IPS-NIHi11 (cell line): ENCODE measurements at regions not wholly inside any gene's neighbourhood (a gene's known extent, or its start where the extent isn't known, plus 50 kb on each side); places are given as distances from the start of the nearest gene placed in this dataset.
A peak's percentile ranks its signal among the peaks of the same experiment; 100 is the strongest.
"Not testable (repeated sequence)": the region's sequence is repeated elsewhere in the genome, so short reads cannot be mapped to it uniquely, and the experiment has no call there.

Experiments
- DNase-seq: peaks from one replicate; pipeline ENCODE4 v3.0.0; 2012; ENCODE audit warnings: mixed read lengths, low spot score

DNA sequence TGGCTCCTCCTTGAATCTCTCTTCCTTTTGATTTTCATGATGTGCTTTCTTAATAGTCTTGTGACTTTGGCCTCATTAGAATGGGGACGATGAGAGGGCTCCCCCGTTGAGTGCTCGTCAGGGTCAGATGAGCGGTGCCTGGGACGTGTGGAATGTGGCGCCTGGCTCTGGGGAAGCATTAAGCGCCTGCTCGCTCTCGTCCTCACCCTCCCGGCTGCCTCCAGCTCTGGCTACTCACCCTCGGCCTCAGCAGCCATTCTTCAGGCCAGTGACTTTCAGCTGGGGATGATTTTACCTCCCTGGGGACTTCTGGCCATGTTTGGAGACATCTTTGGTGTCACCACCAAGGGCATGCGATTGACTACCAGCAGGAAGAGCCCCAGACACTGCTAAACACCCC, 69.7 kb downstream of the RPS6KA4 start:
- DNase-seq: no peak

DNA sequence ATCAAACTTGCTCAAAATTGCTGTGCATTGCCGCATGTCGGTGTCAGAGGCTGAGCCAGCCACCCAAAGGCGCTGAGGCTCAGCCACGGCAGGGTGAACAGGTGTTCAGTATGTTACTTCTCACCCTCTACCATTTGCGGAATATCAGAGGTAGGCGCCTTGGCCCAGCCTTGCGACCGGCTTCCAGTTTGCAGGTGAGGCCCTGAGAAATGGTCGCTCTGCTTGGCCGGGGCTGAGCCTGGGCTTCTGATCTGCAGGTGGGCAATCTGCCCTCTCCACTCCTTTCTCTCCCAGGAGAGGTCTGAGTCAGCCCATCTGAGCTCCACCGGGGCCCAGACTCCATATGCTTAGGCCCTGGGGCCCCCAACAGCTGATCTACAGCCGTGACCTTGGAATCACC, 71.0 kb downstream of the RPS6KA4 start:
- DNase-seq: no peak

DNA sequence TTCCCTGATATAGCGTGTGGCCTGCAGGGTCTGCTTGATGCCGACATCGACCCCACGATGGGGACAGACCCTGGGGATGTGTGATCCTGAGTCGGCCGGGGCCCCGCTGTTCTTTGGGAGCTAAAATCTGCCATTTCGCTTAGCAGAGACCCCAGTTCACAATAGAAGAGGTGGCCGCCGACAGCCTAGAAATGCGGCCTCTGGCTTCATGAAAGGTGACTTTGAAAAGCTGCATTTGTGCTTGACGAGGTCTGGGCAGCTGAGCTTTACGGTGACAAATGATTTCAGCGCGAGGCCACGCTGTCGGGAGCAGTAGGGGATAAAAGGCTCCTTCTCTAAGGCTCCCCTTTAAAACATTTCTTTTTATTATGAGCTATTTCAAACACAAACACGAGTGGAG, 71.7 kb downstream of the RPS6KA4 start:
- DNase-seq: no peak

DNA sequence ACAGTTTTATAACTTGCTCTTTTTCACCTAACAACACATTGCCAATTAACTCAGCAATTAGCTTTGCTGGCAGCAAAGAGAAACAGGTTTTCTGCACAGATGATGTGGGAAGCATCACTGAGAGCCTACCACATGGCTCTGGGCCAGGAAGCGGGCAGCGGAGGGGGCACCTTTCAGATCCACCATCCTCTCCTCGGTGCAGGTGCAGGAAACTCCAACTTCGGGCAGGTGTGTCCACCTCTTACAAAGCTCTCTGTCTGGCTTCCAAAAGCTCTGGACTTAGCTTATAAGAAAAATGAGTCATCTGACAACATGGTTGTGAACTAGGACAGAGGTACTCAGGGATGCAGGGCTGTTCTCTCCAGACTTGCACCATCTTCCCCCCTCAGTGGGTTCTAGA, 77.0 kb downstream of the RPS6KA4 start:
- DNase-seq: no peak

DNA sequence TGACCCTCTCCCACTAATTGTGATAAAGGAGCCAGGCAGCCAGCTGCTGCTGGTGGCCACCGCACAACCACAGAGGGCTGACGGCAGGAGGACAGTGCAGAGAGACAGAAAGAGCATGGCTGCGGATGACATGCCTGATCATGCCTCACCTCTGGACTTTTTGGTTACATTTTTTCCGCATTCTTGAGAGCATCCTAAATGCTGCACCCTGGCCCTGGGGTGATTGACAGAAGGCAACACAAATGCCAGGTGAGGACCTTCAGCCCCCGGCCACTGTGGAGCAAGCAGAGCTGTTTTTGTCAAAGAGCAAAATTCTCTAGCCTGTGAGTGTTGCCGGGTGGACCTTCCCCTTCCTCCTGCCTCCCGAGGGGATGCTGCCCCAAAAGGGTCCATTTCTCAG, 78.5 kb downstream of the RPS6KA4 start:
- DNase-seq: no peak

DNA sequence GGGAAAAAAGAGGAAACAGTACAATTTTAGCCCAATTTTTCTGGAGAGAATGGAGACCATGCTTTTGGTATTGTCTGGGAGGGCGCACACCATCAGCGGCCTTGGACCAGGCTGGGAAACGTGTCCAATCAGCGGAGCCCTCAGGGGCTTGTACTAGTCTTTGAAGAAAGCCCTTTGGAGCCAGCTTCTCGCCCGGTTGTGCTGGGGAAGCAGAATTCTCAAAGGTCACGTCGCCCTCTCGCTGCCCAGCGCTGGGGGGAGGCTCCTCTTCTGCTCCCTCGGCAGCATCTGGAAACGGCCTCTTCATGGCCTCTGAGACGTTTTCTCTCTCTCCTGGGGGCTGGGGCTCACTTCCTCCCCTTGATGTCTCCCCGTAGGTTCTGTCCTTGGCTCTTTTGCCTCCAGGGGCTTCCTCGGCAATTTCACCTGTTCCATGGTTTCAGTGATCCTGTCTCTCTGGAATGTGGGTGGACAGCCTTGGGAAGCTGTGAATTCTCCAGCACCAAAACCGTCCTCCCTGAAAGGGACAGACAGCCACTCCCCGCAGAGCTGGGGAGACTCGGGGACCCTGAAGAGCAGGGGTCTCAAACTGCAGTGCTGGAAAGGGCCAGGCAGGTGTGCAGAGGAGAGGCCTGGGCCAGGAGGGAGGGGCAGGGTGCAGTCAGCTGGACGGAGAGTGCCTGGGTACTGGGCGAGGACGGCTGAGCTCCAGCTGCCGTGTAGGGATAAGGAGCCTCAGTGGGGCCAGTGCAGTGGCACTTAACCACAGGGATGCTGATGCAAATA, 80.2 kb downstream of the RPS6KA4 start:
- no peak for DNase-seq

DNA sequence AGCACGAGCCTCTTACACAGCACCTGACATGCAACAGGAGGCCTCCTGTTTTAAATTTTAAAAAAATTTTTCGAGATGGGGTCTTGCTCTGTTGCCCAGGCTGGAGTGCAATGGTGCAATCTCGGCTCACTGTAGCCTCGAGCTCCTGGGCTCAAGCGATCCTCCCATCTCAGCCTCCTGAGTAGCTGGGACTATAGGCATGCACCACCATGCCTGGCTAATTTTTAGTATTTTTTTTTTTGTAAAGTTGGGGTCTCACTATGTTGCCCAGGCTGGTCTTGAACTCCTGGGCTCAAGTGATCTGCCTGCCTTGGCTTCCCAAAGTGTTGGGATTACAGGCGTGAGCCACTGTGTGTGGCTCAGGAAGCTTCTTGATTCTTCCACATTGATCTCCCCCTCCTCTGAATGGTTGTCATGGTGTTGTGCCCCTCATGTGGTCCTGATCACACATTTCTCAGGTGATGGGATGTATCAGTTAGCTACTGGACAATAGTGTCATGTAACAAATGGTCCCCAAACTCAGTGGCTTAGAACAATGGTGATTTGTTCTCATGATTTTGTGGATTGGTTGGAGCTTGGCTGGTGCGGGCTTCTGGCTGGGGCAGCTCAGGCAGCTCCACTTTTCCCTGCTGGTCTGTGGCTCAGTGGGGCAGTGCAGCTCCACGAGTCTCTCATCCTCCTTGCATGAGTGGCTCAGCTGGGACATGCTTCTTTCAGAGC, 81.0 kb downstream of the RPS6KA4 start:
- DNase-seq: not testable (repeated sequence)

DNA sequence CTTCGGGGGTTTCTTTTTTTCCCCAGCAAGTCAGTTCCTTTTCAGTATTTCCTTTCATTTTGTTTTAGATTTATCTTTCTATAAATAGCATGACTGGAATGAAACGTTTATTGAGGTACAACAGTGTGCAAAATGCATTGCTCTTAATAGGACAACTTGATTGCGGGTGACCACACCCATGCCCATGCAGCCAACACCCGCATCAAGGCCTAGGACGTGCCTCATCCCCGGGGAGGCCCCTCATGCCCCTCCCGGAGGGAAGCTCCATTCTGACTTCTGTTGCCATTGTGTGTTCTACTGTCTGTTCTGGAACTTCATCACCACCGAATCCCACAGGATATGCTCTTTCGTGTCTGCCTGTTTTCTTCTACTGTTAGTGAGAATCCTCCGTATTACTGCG, 82.2 kb downstream of the RPS6KA4 start:
- no peak for DNase-seq

DNA sequence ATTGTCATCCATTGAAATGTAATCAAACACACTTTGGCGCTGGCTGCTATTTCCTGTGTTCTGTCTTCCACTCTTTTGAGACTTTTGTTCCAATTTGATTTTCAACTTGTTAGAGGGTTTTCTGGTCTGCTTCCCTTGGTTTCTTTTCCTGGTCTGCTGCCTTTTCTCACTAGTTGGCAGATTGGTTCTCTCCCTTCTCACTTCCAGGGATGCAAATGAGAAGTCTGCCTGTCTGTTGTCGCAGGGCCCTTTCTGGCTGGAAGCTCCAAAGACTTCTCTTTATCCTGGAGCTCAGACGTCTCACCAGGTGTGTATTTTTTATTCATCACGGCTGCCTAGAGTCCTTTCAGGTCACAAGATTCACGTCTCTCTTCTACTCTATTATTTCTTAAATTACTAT, 84.0 kb downstream of the RPS6KA4 start:
- DNase-seq: no peak

DNA sequence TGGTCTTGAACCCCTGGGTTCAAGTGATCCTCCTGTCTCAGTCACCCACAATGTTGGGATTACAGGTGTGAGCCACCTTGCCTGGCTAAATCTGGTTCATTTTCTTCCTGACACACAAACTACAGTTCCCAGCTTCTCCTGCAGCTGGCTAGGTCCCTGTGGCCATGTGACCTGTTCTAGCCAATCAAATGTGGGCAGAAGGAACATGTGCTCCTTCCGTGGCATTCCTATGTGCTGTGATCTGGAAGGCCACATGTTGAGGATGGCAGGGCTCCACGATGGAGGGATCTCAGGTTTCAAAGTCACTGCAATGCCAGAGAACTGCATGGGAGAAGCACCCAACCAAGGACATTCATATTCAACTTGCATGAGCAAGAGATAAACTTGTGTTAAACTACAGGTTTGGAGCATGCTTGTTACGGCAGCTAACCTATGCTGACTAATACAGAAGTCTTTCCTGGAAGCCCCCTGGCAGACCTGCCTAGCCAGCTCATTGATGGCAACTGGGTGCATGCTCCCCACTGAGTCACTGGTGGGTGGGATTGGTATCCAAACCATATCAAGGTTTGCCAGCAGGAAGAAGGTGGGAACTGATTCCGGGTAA, 86.0 kb downstream of the RPS6KA4 start:
- peak; percentile 68 for DNase-seq

DNA sequence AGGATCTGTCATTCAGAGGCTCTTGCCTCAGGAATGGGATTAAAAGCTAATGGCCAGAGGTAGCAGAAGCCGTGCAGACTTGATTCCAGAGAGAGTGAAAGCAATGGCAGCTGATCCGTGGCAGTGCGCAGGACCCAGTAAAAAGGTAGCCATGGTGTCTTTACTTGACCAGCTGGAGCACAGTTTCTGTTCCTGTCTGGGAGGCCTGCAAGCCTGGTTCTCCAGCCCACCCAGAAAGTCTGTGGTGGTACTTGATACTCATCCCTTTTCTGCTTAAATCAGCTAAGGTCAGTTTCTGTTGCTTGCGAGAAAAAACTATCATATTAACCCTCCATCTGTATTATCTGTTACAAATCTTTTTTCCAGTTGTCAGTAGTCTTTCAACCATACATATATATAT, 86.7 kb downstream of the RPS6KA4 start:
- DNase-seq: no peak

DNA sequence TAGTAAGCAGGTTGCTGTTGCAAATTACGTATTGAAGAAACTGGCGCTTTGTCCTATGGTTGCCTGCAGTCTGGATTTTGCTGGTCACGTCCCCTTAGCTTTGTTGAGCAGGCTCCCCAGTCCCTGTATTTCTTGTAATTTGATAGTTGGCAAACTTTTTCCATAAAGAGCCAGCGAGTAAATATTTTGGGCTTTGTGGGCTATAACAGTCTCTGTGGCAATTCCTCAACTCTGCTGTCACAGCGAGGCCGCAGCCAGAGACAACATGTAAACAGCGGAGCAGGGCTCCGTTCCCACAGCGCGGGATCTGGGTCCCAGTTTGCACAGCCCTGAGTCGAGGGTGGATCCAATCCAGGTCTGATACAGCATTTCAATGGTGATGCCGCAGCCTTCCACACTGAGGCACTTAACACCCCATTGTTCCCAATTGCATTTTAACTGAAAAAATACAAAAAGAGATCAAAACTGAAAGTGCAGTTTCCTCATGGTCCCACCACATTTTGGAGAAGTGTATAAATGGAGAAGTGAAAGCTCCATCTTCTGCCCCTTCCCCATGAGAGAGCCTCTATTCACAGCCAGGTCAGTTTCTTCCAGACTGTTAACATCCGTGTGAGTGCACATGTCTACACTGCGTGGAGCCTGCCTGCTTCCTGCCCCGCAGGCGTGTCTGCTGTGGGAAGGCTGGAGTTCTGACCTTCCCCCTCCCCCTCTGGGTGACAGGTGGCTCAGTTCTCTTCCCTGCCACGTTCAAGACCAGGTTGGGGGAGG, 89.1 kb downstream of the RPS6KA4 start:
- no peak for DNase-seq

DNA sequence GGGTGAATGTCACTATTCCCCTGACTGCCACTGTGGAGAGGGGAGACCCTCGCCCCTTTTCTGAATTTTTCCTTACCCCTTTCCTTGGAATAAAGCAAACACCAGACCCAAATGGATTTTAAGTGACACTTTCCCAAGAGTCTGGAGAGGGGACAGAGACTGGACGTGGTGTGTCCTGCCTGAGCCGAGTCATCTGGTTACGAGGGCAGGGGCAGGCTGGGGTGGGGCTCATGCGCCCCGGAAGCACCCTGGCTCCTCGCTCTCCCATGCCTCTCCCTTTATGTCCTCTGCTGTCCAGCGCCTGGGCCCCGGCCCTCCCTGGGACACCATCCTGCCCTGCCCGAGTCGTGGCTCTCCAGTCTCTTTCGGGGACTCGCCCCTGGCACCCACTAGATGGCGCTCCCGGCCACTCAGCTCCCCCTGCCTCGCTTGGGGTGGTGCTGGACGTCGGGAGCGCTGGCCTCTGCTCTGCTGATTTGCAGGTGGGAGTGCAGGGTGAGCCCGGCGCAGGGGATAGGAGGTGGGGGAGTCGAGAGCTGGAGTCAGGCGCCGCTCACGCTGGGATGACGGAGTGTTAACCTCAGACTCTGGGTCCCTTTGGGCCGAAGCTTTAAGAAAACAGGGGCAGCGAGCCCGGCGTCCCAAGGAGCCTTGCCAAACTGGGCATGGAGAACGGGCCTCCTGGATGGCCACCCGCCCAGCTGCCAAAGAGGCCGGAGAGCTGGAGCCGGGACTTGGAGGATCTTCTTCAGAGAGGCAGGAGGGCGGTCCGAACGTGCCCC, 89.8 kb downstream of the RPS6KA4 start:
- DNase-seq: peak; percentile 88

DNA sequence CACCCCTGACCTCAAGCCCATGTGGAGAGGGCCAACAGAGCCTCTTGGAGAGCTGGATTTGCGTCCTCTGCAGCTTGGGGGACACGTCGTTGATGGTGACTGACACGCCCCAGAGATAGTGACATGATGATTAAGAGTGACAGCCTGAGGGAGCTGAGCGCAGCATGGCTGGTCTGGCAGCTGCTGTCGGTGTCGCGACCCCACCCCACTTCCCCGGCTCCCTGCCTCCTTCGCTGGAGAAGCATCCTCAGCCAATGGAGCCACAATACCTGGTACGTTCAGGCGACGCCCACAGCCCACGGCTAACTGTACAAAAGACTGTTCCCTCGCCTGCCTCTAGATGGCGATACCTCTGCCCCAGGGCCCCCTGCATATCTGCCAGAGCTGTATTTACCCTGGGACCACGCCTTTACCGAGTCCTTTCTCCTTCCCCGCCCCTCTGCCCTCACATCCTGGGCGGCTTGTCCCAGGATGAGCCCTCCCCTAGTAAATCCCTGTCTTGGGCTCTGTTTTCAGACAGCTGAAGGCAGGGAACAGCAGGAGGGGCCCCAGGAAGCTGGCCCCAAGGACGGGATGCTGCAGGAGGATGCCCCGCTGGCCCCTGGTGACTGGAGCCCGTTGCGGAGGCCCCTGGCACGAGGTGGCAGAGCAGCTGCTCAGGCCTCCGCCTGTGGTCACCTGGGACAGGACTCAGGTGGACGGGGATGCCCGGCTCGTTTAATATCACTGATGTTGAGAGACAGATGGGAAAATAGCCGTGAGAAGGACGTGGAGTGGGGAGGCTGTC, 90.6 kb downstream of the RPS6KA4 start:
- peak; percentile 93 for DNase-seq

DNA sequence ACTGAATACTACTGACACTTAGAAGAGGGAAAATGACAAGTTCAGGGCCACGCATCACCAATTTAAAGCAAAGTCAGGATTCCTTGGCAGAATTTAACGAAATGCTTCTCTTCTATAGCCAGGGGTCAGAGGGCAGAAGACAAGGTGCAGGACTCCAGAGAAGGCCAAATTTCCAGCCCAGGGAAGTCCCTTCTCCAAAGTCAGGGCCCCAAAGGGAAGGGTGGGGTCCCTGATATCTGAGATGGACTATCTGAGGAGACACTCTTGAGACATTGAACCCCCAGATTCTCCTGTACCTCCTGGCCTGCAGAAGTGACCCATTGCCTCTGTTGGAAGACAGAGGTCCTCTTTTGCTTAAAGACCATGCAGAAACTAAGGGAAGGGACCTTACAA, 91.2 kb downstream of the RPS6KA4 start:
- DNase-seq: no peak

DNA sequence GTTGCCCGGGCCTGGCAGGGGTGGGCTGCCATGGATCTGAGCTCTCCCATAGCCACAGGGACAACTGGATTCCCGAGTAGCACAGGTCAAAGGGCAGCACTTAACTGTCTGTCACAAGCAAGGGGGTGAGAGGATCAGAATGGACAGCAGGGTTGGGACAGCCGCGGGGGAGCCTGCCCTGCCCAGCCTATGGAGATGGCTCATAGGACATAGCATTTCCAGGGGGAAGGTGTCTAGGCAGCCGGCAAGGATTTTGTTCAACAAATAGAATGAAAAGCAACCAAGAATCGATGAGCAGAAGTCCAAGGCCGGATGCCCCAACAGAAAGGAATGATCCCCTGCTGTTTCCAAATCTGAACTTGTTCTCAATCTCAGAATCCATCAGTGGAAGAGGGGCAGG, 92.9 kb downstream of the RPS6KA4 start:
- DNase-seq: no peak

DNA sequence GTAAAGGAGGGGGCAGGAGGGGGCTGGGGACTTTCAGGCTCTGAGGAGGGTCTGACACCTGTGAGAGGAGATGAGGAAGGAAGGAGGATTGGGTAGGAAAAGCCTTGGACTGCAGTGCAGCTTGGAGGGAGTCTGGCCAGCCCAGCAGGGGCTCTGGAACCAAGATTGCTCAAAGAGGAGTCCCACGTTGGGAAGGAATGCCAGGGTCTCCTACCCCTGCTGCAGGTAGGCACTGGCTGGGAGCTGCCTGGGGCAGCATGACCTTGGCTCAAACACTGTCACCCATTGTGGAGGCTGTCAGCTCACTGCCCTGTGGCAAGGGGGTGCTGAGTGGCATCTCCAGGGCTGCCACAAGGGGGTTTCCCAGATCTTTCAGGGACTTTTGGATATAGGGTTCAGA, 94.5 kb downstream of the RPS6KA4 start:
- no peak for DNase-seq

DNA sequence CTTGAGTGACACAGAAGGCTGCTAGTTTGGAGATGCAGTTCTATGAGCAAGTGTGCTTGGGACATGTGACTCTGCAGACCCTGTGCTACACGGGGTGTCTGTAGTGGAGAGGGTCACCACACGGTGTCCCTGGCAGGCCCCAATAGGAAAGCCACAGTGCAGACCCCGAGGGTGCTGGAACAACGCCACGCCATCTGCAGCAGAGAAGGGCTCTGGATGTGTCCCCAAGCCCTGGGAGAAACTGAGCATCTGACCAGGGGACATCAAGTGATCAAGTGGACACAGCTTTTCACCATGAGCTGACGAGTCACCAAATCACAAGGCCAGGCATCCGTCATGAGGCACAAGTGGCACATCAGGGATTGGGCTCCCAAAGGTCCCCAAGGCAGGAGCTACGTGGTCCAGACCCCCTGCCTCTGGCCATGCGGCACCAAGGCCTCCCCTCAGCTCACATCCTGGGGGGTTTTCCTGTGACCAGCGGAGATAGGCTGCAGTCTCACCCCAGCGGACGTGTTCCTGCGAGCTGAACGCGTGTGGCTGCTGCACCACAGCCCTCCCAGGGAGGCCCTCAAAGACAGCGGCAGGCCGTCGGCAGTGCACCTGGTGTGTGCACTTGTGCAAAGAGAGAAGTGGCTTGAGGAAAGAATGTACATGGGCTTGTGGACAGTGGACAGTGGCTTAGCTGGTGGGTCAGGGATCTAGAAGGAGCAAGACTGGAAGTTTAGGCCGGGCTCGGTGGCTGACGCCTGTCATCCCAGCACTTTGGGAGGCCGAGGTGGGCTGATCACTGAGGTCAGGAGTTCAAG, 96.7 kb downstream of the RPS6KA4 start:
- no peak for DNase-seq

DNA sequence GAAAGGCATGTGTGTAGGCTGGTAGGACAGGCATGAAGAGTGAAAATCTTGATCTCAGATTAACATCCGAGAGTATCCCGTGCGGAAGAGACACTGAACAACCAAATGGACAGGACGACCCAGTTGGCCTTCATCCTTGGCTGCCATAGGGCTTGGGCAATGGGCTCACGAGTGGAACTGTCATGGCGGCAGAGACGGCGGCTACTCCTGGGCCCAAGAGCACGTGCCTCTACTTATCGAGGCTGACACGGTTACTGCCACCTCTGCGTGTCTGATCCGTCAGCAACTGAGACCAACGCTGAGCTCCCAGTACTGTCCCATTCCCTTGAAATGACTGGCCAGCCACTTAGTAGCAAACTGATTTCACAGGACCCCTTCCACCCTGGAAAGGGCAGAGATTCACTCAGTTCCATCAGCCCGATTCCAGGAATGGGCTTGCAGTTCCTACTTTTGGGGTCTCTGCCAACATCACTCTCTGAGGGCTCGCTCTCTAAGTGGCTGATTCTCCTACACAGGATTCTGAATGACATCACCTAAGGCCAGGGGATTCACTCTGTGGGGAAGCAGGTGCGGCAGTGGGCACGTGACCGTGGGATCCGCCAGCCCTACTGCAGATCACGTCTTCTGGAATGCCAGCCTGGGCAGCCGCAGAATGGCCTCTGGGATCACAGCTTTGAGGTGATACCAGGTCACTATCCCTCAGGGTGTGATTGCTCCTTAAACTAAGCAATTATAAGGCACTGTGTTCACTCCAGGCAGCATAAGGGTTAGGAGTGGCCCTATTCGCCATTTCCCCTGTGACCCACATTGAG, 97.8 kb downstream of the RPS6KA4 start:
- DNase-seq: no peak
